Heart left ventricle (tissue), 16 donors: ENCODE measurements at regions not wholly inside any gene's neighbourhood (a gene's known extent, or its start where the extent isn't known, plus 50 kb on each side); places are given as distances from the start of the nearest gene placed in this dataset.

Experiments used
- ATAC-seq, 4 donors: fragments of 200-7000 bp; cut with Tn5 transposase; one replicate each; pipeline ENCODE4 v1.9.1; 2020 to 2022; ENCODE audit warnings: moderate library complexity in 4 of 4, mild to moderate bottlenecking in 3 of 4, moderate number of reproducible peaks in 1 of 4
- DNase-seq, 5 donors: peaks; one replicate each; pipeline ENCODE4 v3.0.0-alpha.2; 2020
- H3K27ac ChIP-seq, 12 donors: fragments of 200-600 bp; sonication (generic) in 4 of 12; one replicate each; pipeline versions ENCODE4 v1.5.0 to v1.8.0; 2016 to 2022; ENCODE audit warnings: mild to moderate bottlenecking in 2 of 12
- H3K27me3 ChIP-seq, 9 donors: fragments of 200-600 bp; sonication (generic) in 2 of 9; one replicate each; pipeline versions ENCODE4 v1.5.1 to v1.8.0; 2016 to 2022; ENCODE audit warnings: mild to moderate bottlenecking in 3 of 9
- H3K36me3 ChIP-seq, 9 donors: fragments of 200-600 bp; sonication (generic) in 2 of 9; one replicate each; pipeline versions ENCODE4 v1.5.0 to v1.8.0; 2018 to 2022; ENCODE audit warnings: mild to moderate bottlenecking in 2 of 9
- H3K4me1 ChIP-seq, 12 donors: fragments of 200-600 bp; sonication (generic) in 4 of 12; one replicate each; pipeline versions ENCODE4 v1.5.0 to v1.8.0; 2016 to 2022; ENCODE audit warnings: mild to moderate bottlenecking in 3 of 12
- H3K4me3 ChIP-seq, 12 donors: fragments of 200-600 bp; sonication (generic) in 4 of 12; one replicate each; pipeline versions ENCODE4 v1.5.0 to v1.8.0; 2017 to 2022; ENCODE audit warnings: mild to moderate bottlenecking in 9 of 12, moderate library complexity in 4 of 12
- H3K9me3 ChIP-seq, 12 donors: fragments of 200-600 bp; sonication (generic) in 4 of 12; one replicate each; pipeline versions ENCODE4 v1.5.0 to v1.8.0; 2016 to 2022; ENCODE audit warnings: mild to moderate bottlenecking in 1 of 12
- CTCF ChIP-seq, 12 donors: fragments of 200-600 bp; sonication (generic) in 4 of 12; IDR thresholded peaks; one replicate each; pipeline versions ENCODE4 v1.5.0 to v1.8.0; 2018 to 2022; ENCODE audit warnings: antibody characterized with exemption in 12 of 12, mild to moderate bottlenecking in 5 of 12
- POLR2A ChIP-seq, 2 donors: fragments of 450-650 bp; IDR thresholded peaks; one replicate each; pipeline ENCODE4 v1.6.1; 2017; ENCODE audit warnings: antibody characterized with exemption in 2 of 2, mild to moderate bottlenecking in 2 of 2, moderate library complexity in 2 of 2
- WGBS, 4 donors: extraction: QIAGEN DNeasy Blood & Tissue Kit in 2 of 4; methylation state at CpG; one replicate each; pipeline versions ENCODE4 v1.1.5 to v1.1.7; 2013 to 2018; 5-methylcytosine and 5-hydroxymethylcytosine counted together
- intact Hi-C, 10 donors: fragments of 100-400 bp; cut with DNase I; formaldehyde crosslinking; loops; one replicate each; pipeline versions ENCODE4 v1.11.1 to v1.14.2; 2022
- donor health status: ischemic (EF 13 %, LVEDD 7.1; RV severe dilation, severe dysfunction).
- donor health status: healthy with polysubstance abuse.
- donor health status: DM: no; HTN: yes; CAD: no.
- donor health status: DM: no; HTN: no; CAD: no.
- donor health status: ischemic (EF 25% LVEDD 6.9; RV normal size, moderate dysfunction).
- donor health status: ischemic (EF 25% LVEDD 5.7; RV mildly dilated, moderate dysfunction).
- donor health status: healthy.
- donor health status: DM: yes; HTN: yes; CAD: no.
- donor health status: ischemic (EF 35%, LVEDD 5.7; RV mildly dilated, moderate dysfunction).
- donor health status: nonischemic (EF 11% LVEDD 7.7; RV severe dilation, severe dysfunction).
- donor health status: DM: yes; HTN: yes; CAD: no.
- donor health status: PGD.
- donor health status: ischemic (EF 29% LVEDD 5.4; RV normal size, mild dysfunction).
- donor health status: nonischemic (EF 23%, LVEDD 6.1; RV moderate dilation, normal function).

DNA sequence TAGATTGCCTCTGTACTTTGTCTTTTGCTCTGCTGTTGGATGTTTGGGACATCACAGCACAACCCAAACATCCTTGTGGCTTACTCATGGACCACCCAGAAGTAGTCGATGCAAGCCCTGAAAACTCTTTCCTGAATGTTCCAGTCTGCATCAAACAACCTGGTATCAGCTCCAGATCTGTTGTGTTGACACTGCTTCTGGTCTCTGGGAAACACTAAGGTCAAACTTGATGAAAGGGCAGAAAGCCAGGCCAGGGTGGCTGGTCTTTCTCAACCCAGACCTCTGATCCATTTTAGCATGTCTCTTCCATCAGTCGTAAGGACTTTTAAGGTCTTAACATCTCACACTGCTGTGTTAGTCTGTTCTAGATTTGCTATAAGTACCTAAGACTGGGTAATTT, 265.7 kb downstream of the ZNF536 start:
- 61 to 74% (median 64%) methylated on average over 2 of the region's 2 CpGs for WGBS, 4 donors
- intact Hi-C loops = no loop called here
- no peaks in the 10 kb centered on the region for H3K4me1 ChIP-seq
- DNase-seq (no peak), ATAC-seq (no peak)
- H3K4me3 ChIP-seq = no peak overlapping the region
- H3K27ac ChIP-seq = no peak overlapping the region
- H3K27me3 ChIP-seq = no peaks in the 10 kb centered on the region
- TF ChIP-seq POLR2A (IDR thresholded peaks at IDR 0.05) (no peak), CTCF (IDR thresholded peaks at IDR 0.05) (no peak)
- H3K36me3 ChIP-seq = no peaks in the 10 kb centered on the region
- peaks cover 0 to 11% (median 2%) of the 10 kb centered on the region in 12 donors for H3K9me3 ChIP-seq

DNA sequence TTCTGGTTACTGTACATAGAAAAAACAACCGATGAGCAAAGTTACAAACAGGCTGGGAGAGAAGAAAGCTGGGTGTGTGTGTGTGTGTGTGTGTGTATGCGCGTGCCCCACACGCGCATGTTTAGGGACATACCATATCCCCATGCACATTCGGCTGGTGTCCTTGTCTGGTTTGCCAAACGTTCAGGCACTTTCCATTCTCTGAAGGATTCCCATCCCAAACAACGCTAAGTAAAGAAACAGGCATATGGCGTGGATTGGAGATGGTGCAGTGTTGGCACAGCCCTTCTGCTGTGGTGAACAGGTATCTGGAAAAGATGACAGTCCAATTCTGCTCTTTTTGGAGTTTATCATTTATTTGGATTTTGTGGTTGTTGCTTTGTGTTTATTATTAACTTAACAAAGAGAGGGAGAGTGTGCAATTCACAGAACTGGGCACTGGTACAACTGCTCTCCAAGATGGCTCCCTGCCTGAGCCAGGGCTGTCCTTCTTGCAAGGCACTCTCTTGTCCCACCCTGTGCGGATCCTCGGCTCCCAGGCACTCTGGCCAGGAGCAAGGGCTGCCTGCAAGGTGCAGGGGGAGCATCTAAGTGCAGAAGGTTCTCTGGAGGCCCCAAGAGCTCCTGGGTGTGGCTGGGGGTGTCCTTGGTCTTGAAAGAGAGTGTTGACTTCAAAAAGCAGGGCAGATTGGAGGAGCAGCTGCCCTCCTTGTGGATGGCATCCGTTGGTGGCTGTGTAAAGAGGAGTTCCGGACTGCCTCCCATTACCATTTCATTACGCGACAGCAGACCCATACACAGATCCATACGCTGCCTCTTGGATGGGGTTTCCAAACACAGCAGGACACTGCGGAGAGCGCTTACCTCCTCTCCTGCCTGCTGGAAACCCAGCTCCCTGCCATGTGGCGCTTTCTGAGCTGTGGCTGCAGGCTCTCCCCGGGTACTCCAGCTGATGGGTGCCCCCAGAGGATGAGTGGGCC, 263.1 kb downstream of the ZNF536 start:
- intact Hi-C loops = no loop called here
- Histone ChIP-seq H3K4me3 (no peak overlapping the region), H3K27me3 (no peaks in the 10 kb centered on the region), H3K27ac (no peak overlapping the region), H3K36me3 (no peaks in the 10 kb centered on the region), H3K9me3 (peaks cover 0 to 11% (median 2%) of the 10 kb centered on the region in 12 donors), H3K4me1 (no peaks in the 10 kb centered on the region)
- ATAC-seq = no peak
- 83 to 84% (median 83%) methylated on average over 19 to 20 of the region's 20 CpGs for WGBS, 4 donors
- DNase-seq = no peak
- no peak for TF ChIP-seq POLR2A (IDR thresholded peaks at IDR 0.05)
- TF ChIP-seq CTCF (IDR thresholded peaks at IDR 0.05) = no peak

- Histone ChIP-seq H3K27me3 (no peaks in the 10 kb centered on the region), H3K36me3 (no peaks in the 10 kb centered on the region), H3K27ac (no peak overlapping the region), H3K9me3 (peaks cover 0 to 11% (median 2%) of the 10 kb centered on the region in 12 donors), H3K4me1 (no peaks in the 10 kb centered on the region), H3K4me3 (no peak overlapping the region)
- intact Hi-C loops = no loop called here
- 81 to 86% (median 84%) methylated on average over 19 of the region's 19 CpGs for WGBS, 4 donors
- TF ChIP-seq POLR2A (IDR thresholded peaks at IDR 0.05) (no peak), CTCF (IDR thresholded peaks at IDR 0.05) (no peak)
- no peak for DNase-seq
- ATAC-seq = no peak
Observed at GRCh38 chr19:30634131-30634830, 262.1 kb downstream of the ZNF536 start.

DNA sequence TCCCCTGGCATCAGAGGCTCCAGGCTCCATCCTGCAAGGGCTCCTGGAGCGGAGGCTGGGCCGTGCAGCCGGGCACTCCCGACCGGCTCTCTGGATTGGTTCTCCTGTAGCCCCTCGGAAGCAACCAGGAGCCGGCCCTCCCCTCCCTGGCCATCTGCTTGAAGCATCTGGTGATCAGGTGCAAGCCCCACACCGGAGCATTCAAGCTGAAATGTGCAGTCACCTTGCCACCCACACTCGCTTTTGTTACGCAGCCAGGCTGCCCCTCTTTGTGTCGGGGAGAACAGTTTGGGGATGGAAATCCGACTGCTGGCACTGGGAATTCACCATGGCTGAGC, 258.8 kb downstream of the ZNF536 start:
- 85 to 97% (median 86%) methylated on average over 5 to 12 of the region's 12 CpGs for WGBS, 4 donors
- no peak for ATAC-seq

More for the DNA sequence above, 258.8 kb downstream of the ZNF536 start:
- no peaks in the 10 kb centered on the region for H3K36me3 ChIP-seq
- no peaks in the 10 kb centered on the region for H3K4me1 ChIP-seq
- intact Hi-C loops = no loop called here
- no peak overlapping the region for H3K4me3 ChIP-seq
- no peak for DNase-seq
- TF ChIP-seq POLR2A (IDR thresholded peaks at IDR 0.05) = no peak
- no peak for TF ChIP-seq CTCF (IDR thresholded peaks at IDR 0.05)
- H3K27ac ChIP-seq = no peak overlapping the region
- no peaks in the 10 kb centered on the region for H3K9me3 ChIP-seq
- H3K27me3 ChIP-seq = no peaks in the 10 kb centered on the region
